ENCODE measurements at regions not wholly inside any gene's neighbourhood (a gene's known extent, or its start where the extent isn't known, plus 50 kb on each side); places are given as distances from the start of the nearest gene placed in this dataset.

DNA sequence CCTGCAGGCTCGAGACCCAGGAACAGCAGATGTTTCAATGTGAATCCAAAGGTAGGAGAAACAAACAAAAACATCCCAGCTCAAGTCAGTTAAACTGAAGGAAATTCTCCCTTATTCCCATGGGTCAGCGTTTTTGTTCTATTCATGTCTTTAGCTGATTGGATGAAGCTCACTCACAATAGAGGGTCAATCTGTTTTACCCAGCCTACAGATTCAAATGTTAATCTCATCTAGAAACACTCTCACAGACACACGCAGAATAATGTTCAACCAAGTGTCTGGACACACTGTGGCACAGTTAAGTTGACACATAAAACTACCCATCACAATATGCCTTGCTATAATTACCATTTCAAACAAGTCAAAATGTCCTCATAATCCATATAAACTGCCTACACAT, 180.6 kb upstream of the CDH8 start:
- TF ChIP-seq, protein P1, sequence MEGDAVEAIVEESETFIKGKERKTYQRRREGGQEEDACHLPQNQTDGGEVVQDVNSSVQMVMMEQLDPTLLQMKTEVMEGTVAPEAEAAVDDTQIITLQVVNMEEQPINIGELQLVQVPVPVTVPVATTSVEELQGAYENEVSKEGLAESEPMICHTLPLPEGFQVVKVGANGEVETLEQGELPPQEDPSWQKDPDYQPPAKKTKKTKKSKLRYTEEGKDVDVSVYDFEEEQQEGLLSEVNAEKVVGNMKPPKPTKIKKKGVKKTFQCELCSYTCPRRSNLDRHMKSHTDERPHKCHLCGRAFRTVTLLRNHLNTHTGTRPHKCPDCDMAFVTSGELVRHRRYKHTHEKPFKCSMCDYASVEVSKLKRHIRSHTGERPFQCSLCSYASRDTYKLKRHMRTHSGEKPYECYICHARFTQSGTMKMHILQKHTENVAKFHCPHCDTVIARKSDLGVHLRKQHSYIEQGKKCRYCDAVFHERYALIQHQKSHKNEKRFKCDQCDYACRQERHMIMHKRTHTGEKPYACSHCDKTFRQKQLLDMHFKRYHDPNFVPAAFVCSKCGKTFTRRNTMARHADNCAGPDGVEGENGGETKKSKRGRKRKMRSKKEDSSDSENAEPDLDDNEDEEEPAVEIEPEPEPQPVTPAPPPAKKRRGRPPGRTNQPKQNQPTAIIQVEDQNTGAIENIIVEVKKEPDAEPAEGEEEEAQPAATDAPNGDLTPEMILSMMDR (conservative IDR thresholded peaks at IDR 0.05; ENCODE audit: control insufficient read depth, insufficient read depth, low read depth, low read length): no peak
- DNase-seq (ENCODE audit: low read depth): no peak
- H3K4me3 ChIP-seq (ENCODE audit: control insufficient read depth, low read depth, low read length): no peak overlapping the region

DNA sequence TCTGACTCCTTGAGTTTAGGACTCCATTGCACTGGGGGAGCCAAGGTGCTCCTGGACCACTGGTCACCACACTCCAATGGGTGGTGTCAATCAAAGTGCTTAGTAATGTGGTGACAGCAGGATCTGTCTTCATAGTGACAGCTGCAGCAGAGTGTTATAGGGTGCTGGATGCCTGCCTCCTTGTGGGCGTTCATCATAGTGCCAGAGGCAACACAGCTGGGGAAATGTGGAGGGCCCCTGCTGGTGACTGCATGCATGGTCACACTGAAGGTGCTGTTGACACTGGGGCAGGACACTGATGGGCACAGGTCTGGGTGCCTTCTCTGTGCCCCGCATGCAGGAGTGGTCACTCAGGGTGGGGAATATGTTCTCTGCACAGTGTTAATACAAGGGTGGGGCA, 177.5 kb upstream of the CDH8 start:
- TF ChIP-seq, protein P1 (conservative IDR thresholded peaks at IDR 0.05; ENCODE audit: control insufficient read depth, insufficient read depth, low read depth, low read length): no peak
- no peak overlapping the region for H3K4me3 ChIP-seq (ENCODE audit: control insufficient read depth, low read depth, low read length)
- DNase-seq (ENCODE audit: low read depth): no peak

DNA sequence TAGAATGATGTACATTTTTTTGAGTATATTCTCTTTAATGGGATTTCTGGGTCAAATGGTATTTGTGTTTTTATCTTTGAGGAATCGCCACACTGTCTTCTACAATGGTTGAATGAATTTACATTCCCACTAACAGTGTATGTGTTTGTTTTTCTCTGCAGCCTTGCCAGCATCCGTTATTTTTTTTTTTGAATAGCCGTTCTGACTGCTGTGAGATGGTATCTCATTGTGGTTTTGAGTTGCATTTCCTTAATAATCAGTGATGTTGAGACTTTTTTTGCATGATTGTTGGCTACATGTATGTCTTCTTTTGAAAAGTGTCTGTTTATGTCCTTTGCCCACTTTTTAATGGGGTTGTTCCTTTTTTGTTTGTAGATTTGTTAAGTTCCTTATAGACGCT, 172.7 kb upstream of the CDH8 start:
- TF ChIP-seq, protein P1 (conservative IDR thresholded peaks at IDR 0.05; ENCODE audit: control insufficient read depth, insufficient read depth, low read depth, low read length): no peak
- H3K4me3 ChIP-seq (ENCODE audit: control insufficient read depth, low read depth, low read length): no peak overlapping the region
- no peak for DNase-seq (ENCODE audit: low read depth)

DNA sequence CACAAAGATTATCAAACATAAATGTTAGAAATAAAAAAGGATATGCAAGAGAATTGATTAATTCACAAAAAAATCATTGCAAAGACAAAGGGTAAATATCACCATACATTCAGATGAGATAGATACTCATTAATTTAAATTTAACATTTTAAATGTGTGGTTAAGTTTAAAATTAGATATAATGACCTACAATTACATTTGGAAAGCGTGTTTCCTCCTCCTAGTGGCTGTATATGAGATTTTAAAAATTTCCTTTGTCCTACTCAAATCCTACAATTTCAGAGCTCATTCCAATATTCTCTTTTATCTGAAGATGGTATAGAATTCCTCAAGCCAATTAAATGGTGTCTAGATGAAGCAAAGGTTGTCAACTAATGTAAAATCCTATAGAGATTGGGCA, 169.2 kb upstream of the CDH8 start:
- TF ChIP-seq, protein P1 (conservative IDR thresholded peaks at IDR 0.05; ENCODE audit: control insufficient read depth, insufficient read depth, low read depth, low read length): no peak
- no peak for DNase-seq (ENCODE audit: low read depth)
- no peak overlapping the region for H3K4me3 ChIP-seq (ENCODE audit: control insufficient read depth, low read depth, low read length)

DNA sequence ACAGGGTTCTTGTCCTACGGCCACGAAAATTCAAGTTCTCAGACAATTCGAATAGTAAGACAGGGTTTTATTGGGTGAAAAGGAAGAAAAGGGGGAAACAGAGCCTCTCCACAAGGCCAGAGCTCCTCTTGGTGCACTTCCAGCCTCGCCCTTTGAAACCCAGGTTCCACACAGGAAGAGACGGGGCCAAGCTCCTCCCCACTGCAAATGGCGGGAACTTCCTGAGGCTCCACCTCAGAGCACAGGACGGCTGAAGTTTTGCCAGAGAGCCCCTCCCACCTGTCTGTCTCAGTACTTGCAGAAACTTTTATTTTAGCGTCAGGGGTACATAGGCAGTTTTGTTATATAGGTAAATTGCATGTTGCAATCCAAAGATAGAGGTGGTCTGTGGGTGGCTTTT, 165.7 kb upstream of the CDH8 start:
- no peak overlapping the region for H3K4me3 ChIP-seq (ENCODE audit: control insufficient read depth, low read depth, low read length)
- TF ChIP-seq, protein P1 (conservative IDR thresholded peaks at IDR 0.05; ENCODE audit: control insufficient read depth, insufficient read depth, low read depth, low read length): no peak
- no peak for DNase-seq (ENCODE audit: low read depth)

DNA sequence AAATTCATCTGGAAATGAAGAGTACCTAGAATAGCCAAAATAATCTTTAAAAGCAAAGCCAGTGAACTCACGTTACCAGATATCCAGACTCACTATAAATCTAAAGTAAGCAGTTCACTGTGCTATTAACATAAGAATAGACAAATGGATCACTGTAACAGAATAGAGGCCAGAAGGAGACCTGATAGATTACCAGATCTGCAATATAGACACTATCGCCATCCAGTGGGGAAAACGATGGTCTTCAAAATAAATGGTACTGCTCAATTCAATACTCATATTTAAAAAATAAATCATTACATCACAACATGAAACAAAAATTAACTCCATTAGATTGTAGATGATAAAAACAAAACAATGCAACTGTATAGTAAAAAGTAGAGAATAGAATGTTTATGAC, 158.6 kb upstream of the CDH8 start:
- DNase-seq (ENCODE audit: low read depth): no peak
- H3K4me3 ChIP-seq (ENCODE audit: control insufficient read depth, low read depth, low read length): no peak overlapping the region
- TF ChIP-seq, protein P1 (conservative IDR thresholded peaks at IDR 0.05; ENCODE audit: control insufficient read depth, insufficient read depth, low read depth, low read length): no peak

DNA sequence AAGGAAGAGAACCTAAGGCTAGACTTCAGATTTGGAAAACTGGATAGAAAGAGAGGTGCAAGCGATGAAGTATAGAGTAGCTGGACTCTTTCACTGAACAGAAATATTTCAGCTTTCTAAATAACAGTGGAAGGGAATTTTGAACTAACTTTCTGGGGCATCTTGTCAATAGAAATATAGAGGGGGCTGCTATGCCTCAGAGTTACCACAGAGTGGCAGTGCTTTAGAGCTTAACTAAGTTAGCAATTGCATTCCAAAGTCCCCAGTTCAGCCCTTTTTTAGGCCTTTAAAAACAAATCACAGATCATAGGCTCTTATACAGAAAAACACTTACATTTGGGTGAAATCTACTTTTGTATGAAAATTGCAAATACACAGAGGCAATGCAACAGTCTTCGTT, 154.2 kb upstream of the CDH8 start:
- H3K4me3 ChIP-seq (ENCODE audit: control insufficient read depth, low read depth, low read length): no peak overlapping the region
- TF ChIP-seq, protein P1 (conservative IDR thresholded peaks at IDR 0.05; ENCODE audit: control insufficient read depth, insufficient read depth, low read depth, low read length): no peak
- no peak for DNase-seq (ENCODE audit: low read depth)
